H1 (cell line): ENCODE measurements at regions not wholly inside any gene's neighbourhood (a gene's known extent, or its start where the extent isn't known, plus 50 kb on each side); places are given as distances from the start of the nearest gene placed in this dataset.

Experiments used
- CTCF ChIP-seq, 3 experiments: IDR thresholded peaks; 1 replicate in 2 of 3; 2 replicates in 1 of 3; pipeline versions ENCODE4 v1.5.1 to v1.6.1; 2011; ENCODE audit warnings: low read length in 3 of 3, mild to moderate bottlenecking in 3 of 3, inconsistent platforms in 2 of 3, low read depth in 1 of 3, moderate library complexity in 1 of 3; ENCODE audit not compliant: insufficient read depth in 1 of 3; ENCODE audit errors: control extremely low read depth in 1 of 3
- HDAC2 ChIP-seq, 2 experiments: fragments of 300-600 bp in 1 of 2; sonication (generic) in 1 of 2; IDR thresholded peaks; 2 replicates each; pipeline ENCODE4 v1.6.1; 2011 to 2012; ENCODE audit warnings: low read depth in 2 of 2, low read length in 2 of 2, mild to moderate bottlenecking in 2 of 2, moderate library complexity in 2 of 2, borderline replicate concordance in 1 of 2, inconsistent platforms in 1 of 2
- SP1 ChIP-seq: IDR thresholded peaks from 2 replicates; pipeline ENCODE4 v1.6.1; 2011; ENCODE audit warnings: low read depth, low read length

- TF ChIP-seq CTCF (IDR thresholded peaks at IDR 0.05; ENCODE audit: control extremely low read depth in 1 of 3, insufficient read depth in 1 of 3, low read depth in 1 of 3, low read length in 3 of 3) (no peak), SP1 (no peak), HDAC2 (IDR thresholded peaks at IDR 0.05; ENCODE audit: borderline replicate concordance in 1 of 2, low read depth in 2 of 2, low read length in 2 of 2) (no peak)
These were observed 80.8 kb downstream of the MATN1 start for GRCh38 chr1:30642391-30643120.
